HG03571 (cell line): ENCODE measurements at regions not wholly inside any gene's neighbourhood (a gene's known extent, or its start where the extent isn't known, plus 50 kb on each side); places are given as distances from the start of the nearest gene placed in this dataset.
A peak's percentile ranks its signal among the peaks of the same experiment; 100 is the strongest.

Experiments
- ATAC-seq: cut with Tn5 transposase; IDR thresholded peaks from one replicate; pipeline ENCODE4 v1.9.1; 2021; ENCODE audit not compliant: unreplicated experiment

GRCh38 chr1:219405531-219406331 lies 207.2 kb downstream of the ZC3H11B start:
- no peak for ATAC-seq

GRCh38 chr1:219404629-219405028 lies 208.3 kb downstream of the ZC3H11B start:
- ATAC-seq, result no peak

- no peak for ATAC-seq
These were observed 210.0 kb downstream of the ZC3H11B start for GRCh38 chr1:219402925-219403324.

- no peak for ATAC-seq
These were observed 210.9 kb downstream of the ZC3H11B start for GRCh38 chr1:219401724-219402625.

- ATAC-seq, result no peak
These were observed 213.5 kb downstream of the ZC3H11B start for GRCh38 chr1:219399446-219399845.

GRCh38 chr1:219398815-219399396 lies 214.0 kb downstream of the ZC3H11B start:
- ATAC-seq, result no peak

GRCh38 chr1:219397511-219397910 lies 215.4 kb downstream of the ZC3H11B start:
- no peak for ATAC-seq

GRCh38 chr1:219391297-219391696 lies 217.6 kb downstream of the LYPLAL1 start:
- no peak for ATAC-seq

GRCh38 chr1:219387211-219387610 lies 213.5 kb downstream of the LYPLAL1 start:
- no peak for ATAC-seq

- peak; percentile 88 for ATAC-seq
These were observed 212.2 kb downstream of the LYPLAL1 start for GRCh38 chr1:219385787-219386427.

GRCh38 chr1:219383281-219383680 lies 209.6 kb downstream of the LYPLAL1 start:
- ATAC-seq, result no peak

GRCh38 chr1:219381396-219381795 lies 207.7 kb downstream of the LYPLAL1 start:
- ATAC-seq, result no peak

- no peak for ATAC-seq
These were observed 206.8 kb downstream of the LYPLAL1 start for GRCh38 chr1:219380463-219380862.

- ATAC-seq, result no peak
These were observed 206.0 kb downstream of the LYPLAL1 start for GRCh38 chr1:219379691-219380090.

GRCh38 chr1:219374636-219375035 lies 201.0 kb downstream of the LYPLAL1 start:
- no peak for ATAC-seq

- no peak for ATAC-seq
These were observed 200.4 kb downstream of the LYPLAL1 start for GRCh38 chr1:219374046-219374566.

- no peak for ATAC-seq
These were observed 199.9 kb downstream of the LYPLAL1 start for GRCh38 chr1:219373616-219373935.

GRCh38 chr1:219372916-219373615 lies 199.4 kb downstream of the LYPLAL1 start:
- ATAC-seq, result no peak

GRCh38 chr1:219371471-219371870 lies 197.8 kb downstream of the LYPLAL1 start:
- no peak for ATAC-seq

- ATAC-seq, result no peak
These were observed 193.8 kb downstream of the LYPLAL1 start for GRCh38 chr1:219367496-219367895.
